HCT116 (cell line): ENCODE measurements at regions not wholly inside any gene's neighbourhood (a gene's known extent, or its start where the extent isn't known, plus 50 kb on each side); places are given as distances from the start of the nearest gene placed in this dataset.

Experiments
- CEBPB ChIP-seq: IDR thresholded peaks from 2 replicates; pipeline ENCODE4 v1.6.1; 2012; ENCODE audit warnings: low read depth
- POLR2AphosphoS5 ChIP-seq: IDR thresholded peaks from 2 replicates; pipeline ENCODE4 v1.6.1; 2011; ENCODE audit warnings: mild to moderate bottlenecking, low read depth, low read length, moderate library complexity

- TF ChIP-seq POLR2AphosphoS5 (no peak), CEBPB (no peak)
These were observed 287.4 kb upstream of the ZP4 start for GRCh38 chr1:238177960-238178645.
